ENCODE measurements at regions not wholly inside any gene's neighbourhood (a gene's known extent, or its start where the extent isn't known, plus 50 kb on each side); places are given as distances from the start of the nearest gene placed in this dataset.
A peak's percentile ranks its signal among the peaks of the same experiment; 100 is the strongest.
"Not testable (repeated sequence)": the region's sequence is repeated elsewhere in the genome, so short reads cannot be mapped to it uniquely, and the experiment has no call there.

DNA sequence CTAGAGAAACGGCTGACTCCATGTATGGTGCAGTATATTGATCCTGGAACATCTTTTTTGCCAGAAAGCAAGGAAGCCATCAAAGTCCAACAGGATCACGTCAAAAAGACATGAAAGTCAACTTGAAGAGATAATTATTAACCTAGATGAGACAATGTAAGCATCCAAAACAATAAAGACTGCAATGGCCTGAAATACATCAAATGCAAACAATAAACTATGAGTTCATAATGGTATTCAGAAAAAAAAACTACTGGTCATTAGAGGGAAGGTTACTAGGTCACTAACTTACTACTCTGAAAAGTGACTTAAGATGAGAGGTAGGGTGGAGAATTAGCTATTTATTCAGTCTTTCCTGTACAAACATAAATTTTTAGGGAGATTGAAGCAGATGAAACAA lies 75.3 kb upstream of the OR4F16 start:
- not testable (repeated sequence) for H3K4me3 ChIP-seq (ENCODE audit: low read length)

DNA sequence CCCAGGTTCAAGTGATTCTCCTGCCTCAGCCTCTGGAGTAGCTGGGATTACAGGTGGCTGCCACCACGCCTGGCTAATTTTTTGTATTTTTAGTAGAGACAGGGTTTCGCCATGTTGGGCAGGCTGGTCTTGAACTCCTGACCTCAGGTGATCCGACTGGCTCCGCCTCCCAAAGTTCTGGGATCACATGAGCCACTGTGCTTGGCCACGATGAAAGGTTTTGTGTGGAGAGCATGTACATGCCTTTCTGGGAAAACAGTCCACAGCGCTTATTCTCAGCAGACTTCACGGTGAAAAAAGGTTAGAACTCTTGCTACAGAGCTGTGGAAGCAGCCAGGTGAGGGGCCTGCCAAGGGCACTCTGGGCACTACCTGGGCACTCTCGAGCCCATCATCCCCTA lies 85.0 kb upstream of the OR4F16 start:
- not testable (repeated sequence) for H3K4me3 ChIP-seq (ENCODE audit: low read length)

- H3K4me3 ChIP-seq (ENCODE audit: low read length) = peak overlapping the region; percentile 80; the same call in 1 of the 2 replicates
These were observed 91.2 kb upstream of the OR4F16 start for GRCh38 chr1:777480-778180.

GRCh38 chr1:778451-779278 lies 92.2 kb upstream of the OR4F16 start:
- H3K4me3 ChIP-seq (ENCODE audit: low read length) = peak overlapping the region; percentile 85

DNA sequence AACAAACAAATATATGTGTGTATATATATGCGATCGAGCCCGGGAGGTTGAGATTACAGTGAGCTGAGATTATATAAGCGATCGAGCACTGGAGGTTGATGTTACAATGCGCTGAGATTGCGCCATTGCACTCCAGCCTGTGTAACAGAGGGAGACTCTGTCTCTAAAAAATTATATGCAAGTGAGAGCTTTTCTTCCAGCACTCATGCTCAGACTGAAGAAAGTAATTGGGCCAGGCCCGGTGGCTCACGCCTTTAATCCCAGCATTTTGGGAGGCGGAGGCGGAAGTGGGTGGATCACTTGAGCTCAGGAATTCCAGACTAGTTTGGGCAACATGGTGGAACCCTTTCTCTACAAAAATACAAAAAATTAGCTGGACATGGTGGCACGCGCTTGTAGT lies 93.2 kb upstream of the OR4F16 start:
- H3K4me3 ChIP-seq (ENCODE audit: low read length) = peak overlapping the region; percentile 85; the same call in 1 of the 2 replicates

GRCh38 chr1:788835-789234 lies 102.4 kb upstream of the OR4F16 start:
- no peak for TF ChIP-seq ZNF274 (IDR thresholded peaks at IDR 0.05; ENCODE audit: low read depth, low read length)
- H3K4me3 ChIP-seq (ENCODE audit: low read length) = no peak overlapping the region

DNA sequence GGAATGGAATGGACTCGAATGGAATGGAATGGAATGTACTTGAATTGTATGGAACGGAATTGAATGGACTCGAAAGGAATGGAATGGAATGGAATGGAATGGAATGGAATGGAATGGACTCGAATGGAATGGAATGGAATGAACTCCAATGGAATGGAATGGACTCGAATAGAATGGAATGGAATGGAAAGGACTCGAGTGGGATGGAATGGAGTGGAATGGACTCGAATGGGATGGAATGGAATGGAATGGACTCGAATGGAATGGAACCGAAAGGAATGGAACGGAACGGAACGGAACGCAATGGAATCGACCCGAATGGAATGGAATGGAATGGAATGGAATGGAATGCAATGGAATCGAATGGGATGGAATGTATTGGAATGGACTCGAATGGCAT lies 103.2 kb upstream of the OR4F16 start:
- H3K4me3 ChIP-seq (ENCODE audit: low read length) = not testable (repeated sequence)

- not testable (repeated sequence) for H3K4me3 ChIP-seq (ENCODE audit: low read length)
These were observed 104.0 kb upstream of the OR4F16 start for GRCh38 chr1:790388-790930.

DNA sequence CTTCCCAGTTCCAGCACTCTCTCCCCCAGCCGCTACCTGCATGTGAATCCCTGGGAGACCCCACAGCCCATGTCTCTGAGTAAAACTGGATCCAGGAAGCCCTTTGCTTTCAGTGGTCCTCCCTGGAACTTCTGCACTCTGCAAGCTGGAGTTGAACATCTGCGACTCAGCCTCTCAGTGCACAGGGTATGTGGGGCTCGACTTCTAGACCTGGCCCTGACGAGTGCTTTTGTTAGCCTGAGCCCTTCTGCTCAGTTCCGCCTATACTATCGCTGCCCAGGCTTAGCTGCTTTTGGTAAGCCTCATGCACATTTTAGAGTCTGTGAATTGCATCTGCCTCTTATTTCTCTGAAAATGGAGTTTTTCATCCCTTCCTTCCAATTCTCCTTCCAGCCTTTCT lies 107.9 kb upstream of the OR4F16 start:
- H3K4me3 ChIP-seq (ENCODE audit: low read length) = not testable (repeated sequence)

- H3K4me3 ChIP-seq (ENCODE audit: low read length) = not testable (repeated sequence)
These were observed 108.6 kb upstream of the OR4F16 start for GRCh38 chr1:794918-795584.

DNA sequence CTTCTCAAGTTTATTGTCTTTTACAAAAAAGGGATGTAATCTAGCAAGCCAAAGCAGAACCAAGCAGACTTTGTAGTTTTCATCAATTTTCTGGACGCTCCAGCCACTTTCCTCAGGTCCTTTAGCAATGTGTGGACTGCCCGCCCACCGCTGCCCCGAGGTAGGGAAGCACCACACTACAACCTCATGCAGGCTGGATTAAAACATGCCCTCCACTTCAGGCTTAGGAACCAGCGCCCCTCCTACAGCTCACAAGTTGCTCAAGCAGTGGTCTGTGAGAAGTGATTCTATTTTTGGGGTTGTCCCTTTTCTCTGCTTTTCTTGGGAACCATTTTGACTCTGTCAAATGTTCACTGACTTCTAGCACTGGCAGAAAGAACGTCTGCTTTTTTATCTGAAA lies 111.2 kb upstream of the OR4F16 start:
- H3K4me3 ChIP-seq (ENCODE audit: low read length) = not testable (repeated sequence)

DNA sequence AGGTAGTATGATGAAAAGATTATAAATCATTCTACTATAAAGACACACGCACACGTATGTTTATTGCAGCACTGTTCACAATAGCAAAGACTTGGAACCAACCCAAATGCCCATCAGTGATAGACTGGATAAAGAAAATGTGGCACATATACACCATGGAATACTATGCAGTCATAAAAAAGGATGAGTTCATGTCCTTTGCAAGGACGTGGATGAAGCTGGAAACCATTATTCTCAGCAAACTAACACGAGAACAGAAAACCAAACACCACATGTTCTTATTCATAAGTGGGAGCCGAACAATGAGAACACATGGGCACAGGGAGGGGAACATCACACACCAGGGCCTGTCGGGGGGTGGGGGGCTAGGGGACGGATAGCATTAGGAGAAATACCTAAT lies 113.9 kb upstream of the OR4F16 start:
- not testable (repeated sequence) for H3K4me3 ChIP-seq (ENCODE audit: low read length)

DNA sequence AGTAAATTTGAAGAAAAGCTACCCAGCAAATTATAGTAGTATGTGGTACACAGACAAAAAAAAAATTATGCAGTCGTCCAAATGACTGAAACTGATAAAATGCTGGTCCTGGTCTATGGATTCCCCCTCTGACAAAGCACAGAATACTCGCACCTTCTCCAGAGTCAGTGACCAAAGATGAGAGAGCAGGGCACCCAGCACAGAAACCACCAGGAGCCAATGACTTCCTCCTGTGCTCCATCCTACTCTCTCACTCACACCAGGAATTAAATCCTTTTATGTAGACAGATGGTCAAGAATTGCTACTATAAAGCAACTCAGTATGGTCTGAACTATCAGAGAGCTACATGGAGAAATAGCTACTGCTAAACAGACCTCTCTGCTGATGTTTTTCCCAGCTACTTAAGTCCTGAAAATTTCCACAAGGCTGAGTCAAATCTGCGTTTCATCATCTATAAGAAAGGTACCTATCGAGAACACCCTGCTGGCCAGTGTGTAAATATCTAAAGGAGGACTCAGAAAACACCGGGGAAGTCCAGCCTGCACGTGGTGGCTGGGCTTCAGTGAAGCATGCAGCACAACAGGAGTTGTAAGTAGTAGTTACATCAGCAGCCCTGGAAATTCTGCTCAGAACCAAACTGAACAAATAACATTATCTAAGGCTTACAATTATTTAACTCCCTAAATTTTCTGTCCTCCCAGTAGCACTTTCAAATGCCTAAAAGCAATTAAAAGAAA lies 118.1 kb upstream of the OR4F16 start:
- H3K4me3 ChIP-seq (ENCODE audit: low read length) = not testable (repeated sequence)

GRCh38 chr1:805310-805709 lies 118.4 kb upstream of the SAMD11 start:
- not testable (repeated sequence) for H3K4me3 ChIP-seq (ENCODE audit: low read length)

DNA sequence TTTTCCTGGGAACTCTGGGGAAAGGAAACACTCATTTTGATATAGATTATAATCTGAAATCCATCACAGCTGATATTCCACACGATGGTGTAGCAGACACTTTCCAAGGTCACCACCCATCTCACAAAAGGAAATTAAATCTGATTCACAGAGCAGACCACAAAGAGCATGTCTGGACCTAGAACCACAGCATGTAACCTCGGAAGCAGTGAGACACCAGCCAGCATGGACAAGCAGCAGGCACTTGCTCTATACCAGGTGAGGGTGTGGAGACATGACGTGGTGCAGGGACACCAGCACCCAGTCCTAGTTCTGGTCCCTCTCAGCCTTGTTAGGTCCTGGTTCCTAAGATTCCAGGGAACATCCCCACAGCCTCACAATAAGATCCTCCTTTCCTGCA lies 116.7 kb upstream of the SAMD11 start:
- not testable (repeated sequence) for H3K4me3 ChIP-seq (ENCODE audit: low read length)

DNA sequence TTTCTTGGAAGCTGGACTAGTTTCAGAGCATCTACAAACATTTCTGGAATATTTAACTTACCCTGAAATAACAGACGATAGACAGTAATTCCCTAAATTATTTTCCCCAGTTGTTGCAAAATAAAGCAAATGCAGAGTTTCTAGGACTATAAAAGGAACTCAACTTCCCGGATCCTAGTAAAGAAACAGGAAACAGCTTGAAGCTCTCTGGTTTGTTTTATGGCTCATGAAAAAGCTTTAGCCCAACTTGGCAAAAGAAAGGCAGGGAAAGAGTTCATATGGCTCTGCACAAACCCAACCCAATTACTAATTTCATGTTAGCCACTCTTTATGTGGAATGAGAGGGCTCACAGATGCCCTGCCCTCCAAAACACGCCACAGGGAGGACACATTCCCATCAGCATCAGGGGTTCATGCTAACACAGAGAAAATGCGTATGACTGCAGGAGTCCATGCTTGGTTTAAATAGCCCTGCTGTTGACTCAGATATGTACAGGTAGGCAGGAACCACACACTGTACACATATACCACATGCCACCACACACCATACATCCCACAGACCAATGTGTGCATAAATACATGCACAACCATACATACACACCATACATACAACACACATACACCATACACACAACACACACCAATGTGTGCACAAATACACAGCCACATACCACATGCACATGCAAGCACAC lies 115.9 kb upstream of the SAMD11 start:
- not testable (repeated sequence) for H3K4me3 ChIP-seq (ENCODE audit: low read length)

DNA sequence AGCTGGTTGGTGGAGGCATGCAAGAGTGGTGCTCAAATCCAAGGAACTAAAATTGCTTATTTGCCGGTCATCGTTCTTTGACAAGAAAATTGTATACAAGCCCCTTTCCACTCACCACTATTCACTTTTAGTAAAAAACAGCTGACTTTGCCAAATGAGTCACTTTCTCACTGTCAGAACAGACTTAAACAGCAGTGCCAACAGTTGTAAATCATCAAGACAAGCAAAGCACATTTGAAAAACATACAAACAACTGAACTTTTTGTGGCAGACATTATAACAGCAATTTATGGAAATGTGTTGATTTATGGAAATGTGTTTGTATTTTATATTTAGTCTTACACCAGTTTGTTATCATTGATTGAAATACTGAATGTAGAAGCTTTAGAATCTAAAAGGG lies 112.8 kb upstream of the SAMD11 start:
- not testable (repeated sequence) for H3K4me3 ChIP-seq (ENCODE audit: low read length)

DNA sequence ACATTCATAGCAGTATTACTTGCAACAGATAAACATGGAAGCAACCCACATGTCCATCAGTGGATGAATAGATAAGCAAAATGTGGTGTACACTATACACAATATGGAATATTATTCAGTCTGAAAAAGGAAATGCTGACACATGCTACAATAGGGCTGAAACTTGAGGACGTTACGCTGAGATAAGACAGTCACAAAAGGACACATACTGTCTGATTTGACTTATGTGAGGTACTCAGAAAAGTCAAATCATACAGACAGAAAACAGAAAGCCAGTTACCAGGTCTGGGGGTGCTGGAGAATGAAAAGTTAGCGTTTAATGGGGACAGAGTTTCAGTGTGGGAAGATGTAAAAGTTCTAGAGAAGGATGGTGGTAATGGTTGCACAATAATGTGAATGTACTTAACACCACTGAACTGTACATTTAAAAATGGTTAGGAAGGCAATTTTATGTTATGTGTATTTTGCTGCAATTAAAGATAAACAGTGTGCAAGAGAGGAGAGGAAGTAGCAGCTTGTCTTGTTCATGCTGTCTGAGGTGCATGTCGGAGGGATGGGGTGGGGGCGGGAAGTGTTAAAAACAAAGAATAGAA lies 111.1 kb upstream of the SAMD11 start:
- H3K4me3 ChIP-seq (ENCODE audit: low read length) = not testable (repeated sequence)

DNA sequence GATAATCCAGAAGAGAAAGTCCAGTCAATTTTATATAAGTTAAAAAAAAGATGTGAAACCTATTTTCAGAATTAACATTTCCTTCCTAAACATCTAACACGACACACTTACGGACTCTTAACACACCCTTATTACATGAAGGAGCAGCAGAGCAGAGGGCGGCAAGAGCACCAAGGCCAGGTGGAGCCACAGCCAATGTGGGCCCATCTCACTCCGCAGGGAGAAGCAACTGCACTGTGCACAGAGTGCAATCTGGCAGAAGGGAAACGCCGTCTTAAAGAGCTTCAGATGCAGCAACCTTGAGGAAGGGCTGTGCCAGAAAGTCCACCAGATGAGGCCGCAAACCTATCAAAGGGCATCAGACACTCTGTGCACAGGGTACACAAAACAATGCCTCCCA lies 109.2 kb upstream of the SAMD11 start:
- not testable (repeated sequence) for H3K4me3 ChIP-seq (ENCODE audit: low read length)
